Effector memory CD8-positive, alpha-beta T cell (primary cell): ENCODE measurements at regions not wholly inside any gene's neighbourhood (a gene's known extent, or its start where the extent isn't known, plus 50 kb on each side); places are given as distances from the start of the nearest gene placed in this dataset.
"Not testable (repeated sequence)": the region's sequence is repeated elsewhere in the genome, so short reads cannot be mapped to it uniquely, and the experiment has no call there.

ENCODE experiments used
- ATAC-seq: fragments of 150-1000 bp; cut with Tn5 transposase; replicated peaks from 2 replicates; pipeline ENCODE4 v1.10.0; 2021; ENCODE audit warnings: mild to moderate bottlenecking, moderate library complexity
- DNase-seq, 3 experiments: peaks; one replicate each; pipeline ENCODE4 v3.0.0; 2021
- H3K27ac Mint-ChIP-seq, 2 donors: one replicate each; pipeline ENCODE4 v1.8.0; 2022; ENCODE audit warnings: mild to moderate bottlenecking in 2 of 2, mixed read lengths in 2 of 2, moderate library complexity in 2 of 2
- H3K27me3 Mint-ChIP-seq, 2 donors: one replicate each; pipeline ENCODE4 v1.8.0; 2022; ENCODE audit warnings: mixed read lengths in 2 of 2
- H3K36me3 Mint-ChIP-seq: one replicate; pipeline ENCODE4 v1.8.0; 2022; ENCODE audit warnings: mild to moderate bottlenecking, moderate library complexity, mixed read lengths; ENCODE audit not compliant: insufficient read depth
- H3K4me1 Mint-ChIP-seq, 2 donors: one replicate each; pipeline ENCODE4 v1.8.0; 2022; ENCODE audit warnings: low read depth in 2 of 2, mixed read lengths in 2 of 2
- H3K4me3 Mint-ChIP-seq, 2 donors: one replicate each; pipeline ENCODE4 v1.8.0; 2022; ENCODE audit warnings: mild to moderate bottlenecking in 2 of 2, mixed read lengths in 2 of 2, moderate library complexity in 2 of 2
- H3K9me3 Mint-ChIP-seq, 2 donors: one replicate each; pipeline ENCODE4 v1.8.0; 2022; ENCODE audit warnings: mixed read lengths in 2 of 2

DNA sequence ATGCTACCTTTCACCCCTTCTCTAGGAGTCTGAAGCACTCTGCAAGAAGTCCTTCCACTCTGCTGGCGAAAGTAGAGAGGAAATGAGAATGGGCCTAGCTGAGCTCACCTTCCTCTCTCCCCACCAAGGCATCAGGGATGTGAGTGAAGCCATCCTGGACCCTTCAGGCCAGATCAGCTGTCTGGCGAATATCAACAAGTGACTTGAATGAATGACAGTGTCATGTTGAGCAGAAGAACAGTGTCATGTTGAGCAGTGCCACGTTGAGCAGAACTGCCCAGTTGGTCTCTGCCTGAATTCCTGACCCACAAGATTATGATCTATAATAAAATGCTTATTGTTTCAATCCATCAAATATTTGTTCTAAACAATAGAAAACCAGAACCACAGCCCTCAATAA, 166.2 kb upstream of the RFC3 start:
- Mint-ChIP-seq H3K9me3 (no peaks in the 10 kb centered on the region), H3K4me1 (no peaks in the 10 kb centered on the region), H3K27ac (no peak overlapping the region), H3K27me3 (no peaks in the 10 kb centered on the region), H3K4me3 (no peak overlapping the region), H3K36me3 (no peaks in the 10 kb centered on the region)
- DNase-seq (no peak), ATAC-seq (no peak)

- Mint-ChIP-seq H3K9me3 (no peaks in the 10 kb centered on the region), H3K36me3 (no peaks in the 10 kb centered on the region), H3K27me3 (peaks cover 10 to 29% of the 10 kb centered on the region in 2 donors), H3K4me1 (no peaks in the 10 kb centered on the region), H3K27ac (no peak overlapping the region), H3K4me3 (no peak overlapping the region)
- ATAC-seq (no peak), DNase-seq (no peak)
Measured at GRCh38 chr13:33657274-33657673, 160.7 kb upstream of the RFC3 start.

DNA sequence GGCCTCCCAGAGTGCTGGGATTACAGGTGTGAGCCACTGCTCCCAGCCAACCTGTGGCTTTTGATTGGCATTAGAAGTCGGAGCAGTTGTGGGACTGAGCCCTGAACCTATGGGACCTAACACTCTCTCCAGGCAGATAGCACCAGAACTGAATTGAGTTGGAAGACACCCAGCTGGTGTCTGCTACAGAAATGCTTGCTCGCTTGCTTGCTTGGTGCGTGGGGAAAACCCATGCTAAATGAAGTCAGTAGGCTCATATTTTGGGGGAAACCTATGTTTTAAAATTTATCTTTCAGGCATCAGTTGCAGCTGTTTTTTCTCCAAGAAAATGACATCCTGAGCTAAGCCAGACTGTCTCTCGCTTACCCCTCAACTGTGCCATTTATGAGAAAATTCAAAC, 158.5 kb upstream of the RFC3 start:
- Mint-ChIP-seq H3K36me3 (no peaks in the 10 kb centered on the region), H3K27me3 (peaks cover 10 to 29% of the 10 kb centered on the region in 2 donors), H3K4me1 (no peaks in the 10 kb centered on the region), H3K27ac (no peak overlapping the region), H3K9me3 (no peaks in the 10 kb centered on the region), H3K4me3 (no peak overlapping the region)
- no peak for DNase-seq
- ATAC-seq: no peak

GRCh38 chr13:33659894-33660293, 158.1 kb upstream of the RFC3 start:
- Mint-ChIP-seq H3K4me3 (no peak overlapping the region), H3K9me3 (no peaks in the 10 kb centered on the region), H3K36me3 (no peaks in the 10 kb centered on the region), H3K4me1 (no peaks in the 10 kb centered on the region), H3K27ac (no peak overlapping the region), H3K27me3 (peaks cover 10 to 29% of the 10 kb centered on the region in 2 donors)
- DNase-seq (no peak), ATAC-seq (no peak)

GRCh38 chr13:33662392-33662791, 155.6 kb upstream of the RFC3 start:
- no peaks in the 10 kb centered on the region for H3K36me3 Mint-ChIP-seq
- H3K4me3 Mint-ChIP-seq: no peak overlapping the region
- peaks cover 10 to 29% of the 10 kb centered on the region in 2 donors for H3K27me3 Mint-ChIP-seq
- peaks cover 0 to 2% of the 10 kb centered on the region in 2 donors for H3K4me1 Mint-ChIP-seq
- ATAC-seq (no peak), DNase-seq (no peak)
- H3K9me3 Mint-ChIP-seq: no peaks in the 10 kb centered on the region
- H3K27ac Mint-ChIP-seq: no peak overlapping the region

DNA sequence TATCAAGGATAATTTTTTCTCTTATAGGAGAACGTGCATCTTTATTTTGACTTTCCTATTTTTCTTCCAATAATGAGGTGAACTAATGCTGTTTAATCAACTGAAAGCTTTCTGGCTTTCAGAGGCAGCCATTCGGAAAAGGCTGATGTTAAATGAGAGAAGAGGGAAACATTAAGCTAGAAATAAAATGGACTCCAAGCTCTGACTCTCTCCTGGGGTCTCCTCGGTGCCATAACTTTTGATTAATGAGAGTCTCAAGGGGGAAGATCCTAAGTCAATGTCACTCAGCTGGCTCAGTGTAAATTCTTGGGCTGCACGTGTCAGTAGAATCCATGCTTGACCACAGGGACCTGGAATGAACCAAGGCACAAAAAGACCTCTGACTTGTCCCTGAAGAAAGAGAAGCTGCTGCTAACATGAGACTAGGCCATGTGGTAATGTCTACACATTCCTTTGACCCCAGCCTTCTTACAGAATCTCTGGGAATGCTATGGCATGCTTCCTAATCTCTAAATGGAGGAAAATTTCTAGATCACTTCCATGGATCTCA, 152.2 kb upstream of the RFC3 start:
- ATAC-seq (no peak), DNase-seq (no peak)
- H3K4me3 Mint-ChIP-seq: no peak overlapping the region
- H3K27me3 Mint-ChIP-seq: peaks cover 9 to 10% of the 10 kb centered on the region in 2 donors
- peaks cover 0 to 4% of the 10 kb centered on the region in 2 donors for H3K4me1 Mint-ChIP-seq
- no peaks in the 10 kb centered on the region for H3K36me3 Mint-ChIP-seq
- no peak overlapping the region for H3K27ac Mint-ChIP-seq
- H3K9me3 Mint-ChIP-seq: no peaks in the 10 kb centered on the region

DNA sequence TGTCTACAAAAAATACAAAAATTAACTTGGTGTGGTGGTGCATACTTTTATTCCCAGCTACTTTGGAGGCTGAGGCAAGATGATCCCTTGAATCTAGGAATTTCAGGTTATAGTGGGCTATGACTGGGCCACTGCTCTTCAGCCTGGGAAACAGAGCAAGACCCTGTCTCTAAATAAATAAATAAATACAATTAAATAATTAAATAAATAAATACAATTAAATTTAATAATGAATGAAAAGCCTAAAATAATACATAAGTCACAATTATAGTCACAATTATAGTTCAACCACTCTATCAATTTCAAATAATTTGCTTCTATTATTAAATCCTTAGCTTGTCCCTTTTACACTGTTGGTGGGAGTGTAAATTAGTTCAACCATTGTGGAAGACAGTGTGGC, 146.4 kb upstream of the RFC3 start:
- no peak for DNase-seq
- Mint-ChIP-seq H3K27me3 (no peaks in the 10 kb centered on the region), H3K36me3 (no peaks in the 10 kb centered on the region), H3K4me1 (peaks cover 0 to 8% of the 10 kb centered on the region in 2 donors), H3K4me3 (no peak overlapping the region), H3K9me3 (no peaks in the 10 kb centered on the region), H3K27ac (no peak overlapping the region)
- no peak for ATAC-seq

GRCh38 chr13:33672022-33672421, 145.9 kb upstream of the RFC3 start:
- not testable (repeated sequence) for H3K27me3 Mint-ChIP-seq, DNase-seq, H3K36me3 Mint-ChIP-seq, H3K4me3 Mint-ChIP-seq, H3K27ac Mint-ChIP-seq, ATAC-seq, H3K9me3 Mint-ChIP-seq, H3K4me1 Mint-ChIP-seq

GRCh38 chr13:33676045-33676989, 141.6 kb upstream of the RFC3 start:
- Mint-ChIP-seq H3K27me3 (no peaks in the 10 kb centered on the region), H3K27ac (peak overlapping the region in 1 of 2 donors; percentile 22), H3K9me3 (no peaks in the 10 kb centered on the region), H3K36me3 (no peaks in the 10 kb centered on the region), H3K4me3 (peak overlapping the region; percentile 21 to 25), H3K4me1 (peaks cover 10 to 11% of the 10 kb centered on the region in 2 donors)
- DNase-seq (no peak), ATAC-seq (peak; percentile 48)

- peaks cover 10 to 11% of the 10 kb centered on the region in 2 donors for H3K4me1 Mint-ChIP-seq
- peak overlapping the region in 1 of 2 donors; percentile 22 for H3K27ac Mint-ChIP-seq
- H3K4me3 Mint-ChIP-seq: no peak overlapping the region
- no peaks in the 10 kb centered on the region for H3K27me3 Mint-ChIP-seq
- no peaks in the 10 kb centered on the region for H3K9me3 Mint-ChIP-seq
- DNase-seq: no peak
- H3K36me3 Mint-ChIP-seq: no peaks in the 10 kb centered on the region
- no peak for ATAC-seq
Measured at GRCh38 chr13:33677215-33677614, 140.7 kb upstream of the RFC3 start.

- Mint-ChIP-seq H3K4me3 (no peak overlapping the region), H3K27me3 (no peaks in the 10 kb centered on the region), H3K4me1 (peaks cover 10 to 11% of the 10 kb centered on the region in 2 donors), H3K9me3 (no peaks in the 10 kb centered on the region), H3K36me3 (no peaks in the 10 kb centered on the region), H3K27ac (no peak overlapping the region)
- no peak for DNase-seq
- no peak for ATAC-seq
Measured at GRCh38 chr13:33678084-33678483, 139.9 kb upstream of the RFC3 start.

DNA sequence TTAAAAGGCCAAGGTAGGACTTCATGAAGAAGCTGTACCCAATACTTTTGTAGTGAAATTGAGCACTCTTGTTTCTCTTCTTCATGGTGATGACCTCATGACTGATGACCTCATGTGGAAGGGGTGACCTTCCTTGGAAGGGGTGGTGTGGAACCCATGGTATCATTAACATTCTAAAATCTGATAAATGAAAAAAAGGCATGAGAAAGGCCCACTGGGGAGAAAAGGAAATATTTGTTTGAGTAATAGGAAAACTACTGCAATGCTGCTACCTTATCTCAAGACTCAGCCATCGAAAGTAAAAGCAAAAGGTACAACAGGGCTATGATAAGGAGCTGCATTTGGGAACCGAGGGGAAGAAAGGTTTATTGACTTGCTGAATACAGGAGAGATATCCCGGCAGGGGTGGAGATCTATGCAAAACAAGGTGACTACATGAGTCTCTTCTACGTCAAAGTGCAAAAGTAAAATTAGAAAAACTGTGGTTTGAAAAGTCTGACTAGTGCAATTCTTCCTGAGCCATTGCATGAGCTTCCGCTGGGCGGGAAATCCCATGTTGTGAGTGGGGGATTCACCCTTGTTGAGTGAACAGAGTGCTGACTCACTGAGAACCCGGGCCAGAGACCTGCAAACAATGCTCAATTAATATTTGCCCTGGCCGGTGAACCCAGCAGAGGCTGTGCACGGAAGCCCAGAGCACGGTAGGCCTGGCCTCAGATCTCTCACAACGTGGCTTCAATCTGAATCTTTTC, 138.9 kb upstream of the RFC3 start:
- peak; percentile 37 to 46 (median 40) for DNase-seq
- peak; percentile 90 for ATAC-seq

GRCh38 chr13:33679658-33680012, 138.3 kb upstream of the RFC3 start:
- Mint-ChIP-seq H3K27me3 (no peaks in the 10 kb centered on the region), H3K27ac (peak overlapping the region; percentile 24 to 77), H3K9me3 (no peaks in the 10 kb centered on the region)

More for the DNA sequence above, 138.9 kb upstream of the RFC3 start:
- Mint-ChIP-seq H3K27me3 (no peaks in the 10 kb centered on the region), H3K36me3 (no peaks in the 10 kb centered on the region), H3K9me3 (no peaks in the 10 kb centered on the region), H3K4me3 (peak overlapping the region; percentile 49 to 66), H3K4me1 (peaks cover 10 to 11% of the 10 kb centered on the region in 2 donors), H3K27ac (peak overlapping the region; percentile 24 to 77)

More at GRCh38 chr13:33679658-33680012, 138.3 kb upstream of the RFC3 start:
- no peak for DNase-seq
- no peak for ATAC-seq
- H3K36me3 Mint-ChIP-seq: no peaks in the 10 kb centered on the region
- H3K4me1 Mint-ChIP-seq: peaks cover 10 to 11% of the 10 kb centered on the region in 2 donors
- peak overlapping the region; percentile 49 to 66 for H3K4me3 Mint-ChIP-seq
